ENCODE measurements at regions not wholly inside any gene's neighbourhood (a gene's known extent, or its start where the extent isn't known, plus 50 kb on each side); places are given as distances from the start of the nearest gene placed in this dataset.

DNA sequence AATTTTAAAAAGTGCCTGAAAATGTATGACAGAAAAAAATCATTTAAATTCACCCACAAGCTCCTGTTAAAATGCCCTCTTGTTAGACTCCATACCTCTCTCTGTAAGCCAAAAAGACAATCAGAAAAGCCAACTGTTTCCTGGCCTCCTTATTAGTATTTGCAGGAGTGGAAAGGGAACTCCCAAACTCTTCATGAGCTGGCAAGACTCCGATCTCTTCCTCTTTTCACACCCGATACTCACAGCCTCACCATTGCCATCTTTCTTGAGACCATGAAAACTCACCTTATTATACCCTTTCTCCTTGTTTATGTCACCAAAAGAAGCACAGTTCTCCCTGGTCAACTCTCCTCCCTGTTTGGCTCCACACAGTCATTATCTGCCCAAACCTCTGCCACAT lies 197.8 kb downstream of the DMAC1 start:
- TF ChIP-seq SIX1 (CRISPR knock-in tag; IDR thresholded peaks at IDR 0.05; ENCODE audit: borderline replicate concordance), result no peak
- TF ChIP-seq IRF2 (CRISPR knock-in tag; IDR thresholded peaks at IDR 0.05), result no peak
- no peak for TF ChIP-seq ZBTB21 (CRISPR knock-in tag; IDR thresholded peaks at IDR 0.05)
- TF ChIP-seq RAD21 (CRISPR knock-in tag; IDR thresholded peaks at IDR 0.05), result no peak
- TF ChIP-seq YY1 (IDR thresholded peaks at IDR 0.05; ENCODE audit: insufficient read depth, insufficient replicate concordance, low read depth, low read length), result no peak
- TF ChIP-seq, protein P1, sequence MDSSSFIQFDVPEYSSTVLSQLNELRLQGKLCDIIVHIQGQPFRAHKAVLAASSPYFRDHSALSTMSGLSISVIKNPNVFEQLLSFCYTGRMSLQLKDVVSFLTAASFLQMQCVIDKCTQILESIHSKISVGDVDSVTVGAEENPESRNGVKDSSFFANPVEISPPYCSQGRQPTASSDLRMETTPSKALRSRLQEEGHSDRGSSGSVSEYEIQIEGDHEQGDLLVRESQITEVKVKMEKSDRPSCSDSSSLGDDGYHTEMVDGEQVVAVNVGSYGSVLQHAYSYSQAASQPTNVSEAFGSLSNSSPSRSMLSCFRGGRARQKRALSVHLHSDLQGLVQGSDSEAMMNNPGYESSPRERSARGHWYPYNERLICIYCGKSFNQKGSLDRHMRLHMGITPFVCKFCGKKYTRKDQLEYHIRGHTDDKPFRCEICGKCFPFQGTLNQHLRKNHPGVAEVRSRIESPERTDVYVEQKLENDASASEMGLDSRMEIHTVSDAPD (CRISPR knock-in tag; IDR thresholded peaks at IDR 0.05), result no peak
- TF ChIP-seq ZNF232 (CRISPR knock-in tag; IDR thresholded peaks at IDR 0.05; ENCODE audit: borderline replicate concordance), result no peak

All from HepG2 (cell line).